Amniotic stem cell (primary cell): ENCODE measurements at regions not wholly inside any gene's neighbourhood (a gene's known extent, or its start where the extent isn't known, plus 50 kb on each side); places are given as distances from the start of the nearest gene placed in this dataset.
"Not testable (repeated sequence)": the region's sequence is repeated elsewhere in the genome, so short reads cannot be mapped to it uniquely, and the experiment has no call there.

ENCODE experiments used
- DNase-seq: peaks from one replicate; lab custom pipeline; 2025; lab: John Stamatoyannopoulos, UW

GRCh38 chr2:167582619-167583018 lies 664.8 kb downstream of the STK39 start:
- DNase-seq = no peak

DNA sequence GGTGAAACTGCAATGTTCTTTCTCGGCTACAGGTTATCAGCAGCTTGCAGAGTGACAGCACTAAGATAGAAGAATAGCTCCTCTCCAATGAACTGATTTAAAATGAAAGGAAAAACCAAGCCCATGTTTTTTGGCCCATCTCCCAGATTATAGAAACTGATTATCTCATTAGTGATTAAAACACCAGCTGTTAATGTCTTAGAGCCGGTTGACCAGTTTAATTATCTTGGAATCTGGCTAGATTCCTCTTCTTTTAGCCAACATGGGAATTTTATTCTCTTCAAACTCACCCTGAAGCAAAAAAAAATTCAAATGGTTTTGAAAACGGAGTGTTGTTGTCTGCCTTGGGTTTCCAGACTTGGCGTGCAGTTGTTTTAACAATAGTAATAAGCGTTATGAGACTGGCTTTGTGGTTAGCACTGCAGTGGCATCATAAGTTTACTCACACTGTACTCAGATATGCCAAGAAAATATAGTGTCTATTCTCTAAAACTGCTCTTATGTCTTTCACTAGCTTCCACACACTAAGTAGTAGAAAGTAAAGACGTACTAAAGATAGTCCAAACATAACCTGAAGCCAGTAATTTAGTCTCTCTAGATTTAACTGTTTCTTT lies 665.3 kb downstream of the STK39 start:
- no peak for DNase-seq

DNA sequence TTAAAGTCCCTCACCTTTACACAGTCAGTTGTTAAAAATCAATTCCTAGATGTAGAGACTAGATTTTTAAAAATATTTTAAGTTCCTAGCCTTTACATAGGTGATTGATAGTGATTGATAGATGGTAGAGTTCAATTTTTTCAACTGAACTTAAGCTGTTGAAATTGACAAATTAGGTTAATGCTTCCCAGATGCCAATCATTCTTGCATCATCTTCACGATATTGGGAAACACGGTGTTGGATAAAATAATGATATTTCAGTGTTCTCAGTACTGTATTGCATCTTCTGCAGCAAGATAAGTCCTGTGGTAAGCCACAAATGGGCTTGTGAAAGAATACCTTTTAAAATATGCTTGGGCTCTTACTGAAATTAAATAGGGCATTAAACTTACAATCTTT lies 667.6 kb downstream of the STK39 start:
- no peak for DNase-seq

DNA sequence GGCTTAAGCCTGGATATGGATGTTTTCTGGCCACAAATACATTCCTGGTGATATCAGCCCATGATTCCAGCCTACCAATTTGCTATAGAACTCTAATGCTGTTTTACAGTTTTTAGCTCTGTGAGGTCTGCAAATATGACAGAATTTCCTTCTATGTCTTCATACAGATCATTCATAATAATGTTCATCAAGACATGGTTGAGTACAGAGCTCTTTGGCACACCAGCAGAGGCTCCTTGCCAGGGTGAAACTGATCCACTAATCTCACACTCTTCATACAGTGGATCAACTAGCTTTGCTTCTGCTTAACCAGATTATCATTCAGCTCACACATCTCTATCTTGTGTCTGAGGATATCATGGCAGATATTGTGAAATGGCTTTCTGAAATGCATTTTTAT lies 672.1 kb downstream of the STK39 start:
- DNase-seq = no peak

- no peak for DNase-seq
These were observed 674.3 kb downstream of the STK39 start for GRCh38 chr2:167572883-167573619.

DNA sequence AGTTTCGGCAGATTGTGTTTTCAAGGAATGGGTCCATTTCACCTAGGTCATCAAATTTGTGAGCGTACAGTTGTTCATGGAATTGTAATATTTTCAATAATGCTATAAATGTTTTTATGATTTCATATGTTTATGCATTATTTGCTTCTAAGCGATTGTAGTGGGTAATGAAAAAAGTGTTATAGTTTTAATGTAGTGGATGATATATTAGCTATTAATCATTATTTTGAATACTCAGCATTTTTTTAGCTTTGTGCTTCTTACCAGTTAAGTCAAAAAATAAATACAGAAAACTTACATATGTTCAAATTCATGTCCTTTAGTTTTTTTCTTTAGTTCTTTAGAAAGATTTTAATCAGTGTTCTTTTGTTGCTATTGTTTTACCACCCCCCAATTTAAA lies 677.0 kb downstream of the STK39 start:
- no peak for DNase-seq

DNA sequence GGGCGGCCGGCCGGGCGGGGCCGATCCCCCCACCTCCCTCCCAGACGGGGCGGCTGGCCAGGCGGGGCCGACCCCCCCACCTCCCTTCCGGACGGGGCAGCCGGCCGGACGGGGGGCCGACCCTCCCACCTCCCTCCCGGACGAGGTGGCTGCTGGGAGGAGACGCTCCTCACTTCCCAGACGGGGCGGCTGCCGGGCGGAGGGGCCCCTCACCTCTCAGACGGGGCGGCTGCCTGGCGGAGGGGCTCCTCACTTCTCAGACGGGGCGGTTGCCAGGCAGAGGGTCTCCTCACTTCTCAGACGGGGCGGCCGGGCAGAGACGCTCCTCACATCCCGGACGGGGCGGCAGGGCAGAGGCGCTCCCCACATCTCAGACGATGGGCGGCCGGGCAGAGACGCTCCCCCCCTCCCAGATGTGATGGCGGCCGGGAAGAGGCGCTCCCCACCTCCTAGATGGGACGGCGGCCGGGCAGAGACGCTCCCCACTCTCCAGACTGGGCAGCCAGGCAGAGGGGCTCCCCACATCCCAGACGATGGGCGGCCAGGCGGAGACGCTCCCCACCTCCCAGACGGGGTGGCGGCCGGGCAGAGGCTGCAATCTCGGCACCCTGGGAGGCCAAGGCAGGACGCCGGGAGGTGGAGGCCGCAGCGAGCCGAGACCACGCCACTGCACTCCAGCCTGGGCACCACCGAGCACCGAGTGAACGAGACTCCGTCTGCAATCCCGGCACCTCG lies 675.8 kb downstream of the XIRP2 start:
- DNase-seq = not testable (repeated sequence)

DNA sequence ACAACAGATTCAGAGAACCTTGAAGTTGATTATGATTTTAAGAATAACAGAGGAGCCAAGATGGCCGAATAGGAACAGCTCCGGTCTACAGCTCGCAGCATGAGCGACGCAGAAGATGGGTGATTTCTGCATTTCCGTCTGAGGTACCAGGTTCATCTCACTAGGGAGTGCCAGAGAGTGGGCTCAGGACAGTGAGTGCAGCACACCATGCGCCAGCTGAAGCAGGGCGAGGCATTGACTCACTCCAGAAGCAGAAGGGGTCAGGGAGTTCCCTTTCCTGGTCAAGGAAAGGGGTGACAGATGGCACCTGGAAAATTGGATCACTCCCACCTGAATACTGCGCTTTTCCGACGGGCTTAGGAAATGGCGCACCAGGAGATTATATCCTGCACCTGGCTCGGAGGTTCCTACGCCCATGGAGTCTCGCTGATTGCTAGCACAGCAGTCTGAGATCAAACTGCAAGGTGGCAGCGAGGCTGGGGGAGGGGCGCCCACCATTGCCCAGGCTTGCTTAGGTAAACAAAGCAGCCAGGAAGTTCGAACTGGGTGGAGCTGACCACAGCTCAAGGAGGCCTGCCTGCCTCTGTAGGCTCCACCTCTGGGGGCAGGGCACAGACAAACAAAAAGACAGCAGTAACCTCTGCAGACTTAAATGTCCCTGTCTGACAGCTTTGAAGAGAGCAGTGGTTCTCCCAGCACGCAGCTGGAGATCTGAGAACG lies 670.2 kb downstream of the XIRP2 start:
- not testable (repeated sequence) for DNase-seq

GRCh38 chr2:167555098-167555720 lies 666.9 kb downstream of the XIRP2 start:
- DNase-seq = no peak

DNA sequence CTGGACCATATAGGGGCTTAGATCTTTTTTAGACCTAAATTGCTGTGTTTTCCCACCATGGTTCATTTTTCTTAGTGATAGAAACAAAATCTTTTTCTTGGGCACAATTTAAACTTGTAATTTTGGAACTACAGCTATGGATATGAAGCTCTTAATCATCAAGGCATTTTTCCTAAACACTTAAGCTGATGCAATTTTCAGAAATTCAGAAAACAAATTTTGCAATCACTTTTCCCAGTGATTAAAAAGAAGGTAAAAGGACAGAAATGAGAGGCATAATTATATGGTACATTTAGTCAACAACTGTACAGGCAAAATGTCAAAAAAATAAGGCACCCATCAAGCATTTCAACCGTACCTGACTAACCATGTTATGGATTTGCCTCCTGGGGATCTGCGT lies 665.4 kb downstream of the XIRP2 start:
- no peak for DNase-seq

DNA sequence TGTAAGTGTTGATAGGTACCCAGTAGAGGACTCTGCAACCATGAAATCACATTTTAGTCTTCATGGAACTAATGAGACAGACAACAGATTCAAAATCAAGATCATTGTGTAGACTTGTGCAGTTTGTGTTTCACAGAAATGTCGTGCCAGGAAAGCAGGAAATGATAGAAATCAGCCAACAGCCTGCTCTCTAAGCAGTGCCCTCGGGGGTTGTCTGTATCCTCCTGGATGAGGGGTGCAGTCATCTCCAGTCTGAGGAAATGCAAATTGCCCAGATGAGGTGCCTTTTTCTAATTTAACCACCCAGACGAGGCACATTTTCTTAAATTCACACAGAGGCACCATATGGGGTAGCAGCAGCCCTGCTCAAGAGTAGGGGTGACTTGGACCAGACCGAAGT lies 663.1 kb downstream of the XIRP2 start:
- no peak for DNase-seq

DNA sequence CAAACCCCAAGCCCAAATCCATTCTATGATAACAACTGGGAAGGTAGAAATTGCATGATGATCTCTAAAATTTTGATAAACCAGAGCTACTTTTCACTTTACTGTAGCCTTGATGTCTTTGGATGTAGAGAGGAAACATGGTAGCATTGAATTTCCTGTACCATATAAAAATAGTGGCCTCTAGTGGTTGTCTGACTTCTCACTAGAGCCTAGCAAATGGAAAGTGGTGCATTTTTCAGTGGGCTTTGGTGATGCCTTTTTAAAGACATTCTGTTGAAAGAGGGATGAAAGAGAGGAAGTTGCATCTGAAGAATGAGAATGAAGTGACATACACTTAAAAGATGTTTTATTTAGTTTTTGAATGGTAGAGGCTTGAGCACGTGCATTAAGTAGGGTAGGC lies 662.2 kb downstream of the XIRP2 start:
- DNase-seq = no peak

GRCh38 chr2:167548396-167548795 lies 660.1 kb downstream of the XIRP2 start:
- DNase-seq = no peak

- DNase-seq = no peak
These were observed 656.3 kb downstream of the XIRP2 start for GRCh38 chr2:167544602-167545001.

DNA sequence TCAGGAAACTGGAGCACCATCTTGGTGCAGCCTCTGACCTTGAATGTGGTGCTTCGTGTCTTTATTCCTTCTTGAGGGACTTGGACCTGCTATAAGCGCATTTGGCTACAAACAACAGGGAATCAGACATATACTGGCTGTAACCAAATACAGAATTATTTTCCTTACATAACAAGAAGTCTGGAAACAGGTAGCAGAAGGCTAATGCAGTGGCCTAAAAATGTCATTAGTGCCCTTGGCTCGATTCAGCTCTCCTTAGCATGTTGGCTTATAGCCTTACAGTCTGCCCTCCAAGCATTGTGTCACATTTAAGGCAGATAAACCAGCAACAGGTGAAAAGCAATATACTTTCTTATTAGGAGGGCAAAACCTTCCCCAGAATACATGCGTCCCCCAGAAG lies 655.4 kb downstream of the XIRP2 start:
- DNase-seq = no peak

DNA sequence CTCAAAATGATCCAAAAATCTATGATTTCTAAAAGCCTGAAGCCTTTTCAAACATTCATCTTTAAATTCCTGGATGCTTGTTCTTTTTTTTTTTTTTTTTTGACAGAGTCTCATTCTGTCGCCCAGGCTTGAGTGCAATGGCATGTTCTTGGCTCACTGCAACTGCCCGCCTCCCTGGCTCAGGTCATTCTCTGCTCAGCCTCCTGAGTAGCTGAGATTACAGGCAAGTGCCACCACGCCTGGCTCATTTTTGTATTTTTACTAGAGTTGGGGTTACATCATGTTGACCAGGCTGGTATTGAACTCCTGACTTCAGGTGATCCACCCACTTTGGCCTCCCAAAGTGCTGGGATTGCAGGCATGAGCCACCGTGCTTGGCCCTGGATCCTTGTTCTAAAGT lies 649.5 kb downstream of the XIRP2 start:
- no peak for DNase-seq

DNA sequence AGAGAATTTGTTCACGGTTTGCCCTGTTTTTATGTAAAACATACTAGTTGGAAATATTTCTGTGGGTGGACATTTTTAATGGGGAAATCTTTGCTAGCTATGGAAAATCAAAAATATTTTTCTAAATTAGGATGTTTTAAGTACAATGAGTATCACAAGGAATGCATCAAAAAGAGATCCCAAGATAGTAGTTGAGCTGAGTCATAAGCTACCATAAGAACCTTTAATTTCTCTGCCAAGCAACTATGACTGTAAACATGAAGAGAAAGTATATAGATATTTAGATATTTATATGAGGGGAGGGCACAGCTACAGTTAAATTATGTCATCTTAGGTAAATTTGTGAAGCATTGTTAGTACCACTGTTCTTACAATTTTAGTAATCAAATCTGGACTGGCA lies 646.2 kb downstream of the XIRP2 start:
- no peak for DNase-seq

- DNase-seq = no peak
These were observed 636.5 kb downstream of the XIRP2 start for GRCh38 chr2:167524786-167525185.

DNA sequence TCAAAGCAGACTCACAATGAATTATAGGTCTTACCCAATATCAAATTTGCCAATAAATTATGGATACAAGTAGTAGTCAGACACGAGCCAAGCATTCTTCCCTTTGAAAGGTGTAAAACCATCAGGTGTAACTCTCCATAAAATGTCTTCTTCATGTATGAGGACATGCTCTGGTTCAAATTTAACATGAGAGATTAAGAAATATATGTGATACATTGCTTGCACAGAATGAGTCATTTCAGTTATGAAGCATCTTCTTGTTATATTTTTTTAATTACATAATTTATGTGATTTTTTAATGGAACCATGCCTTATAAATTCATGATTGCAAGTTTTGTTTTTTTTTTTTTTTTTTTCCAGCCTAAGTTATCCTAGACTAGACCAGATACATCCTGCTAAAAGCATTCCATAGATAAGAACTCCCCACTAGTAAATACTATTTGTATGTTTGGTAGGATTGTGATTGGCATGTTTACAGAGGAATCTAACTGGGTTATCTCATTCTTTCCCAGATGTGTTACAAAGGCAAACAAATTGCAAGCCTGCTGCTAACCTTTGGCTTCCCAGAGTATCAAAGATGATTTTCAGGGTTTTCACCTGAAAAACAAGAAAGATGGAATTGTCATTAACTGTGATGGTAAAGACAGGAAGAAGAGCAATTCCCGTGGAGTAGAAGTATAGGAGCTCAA lies 621.9 kb downstream of the XIRP2 start:
- DNase-seq = no peak

DNA sequence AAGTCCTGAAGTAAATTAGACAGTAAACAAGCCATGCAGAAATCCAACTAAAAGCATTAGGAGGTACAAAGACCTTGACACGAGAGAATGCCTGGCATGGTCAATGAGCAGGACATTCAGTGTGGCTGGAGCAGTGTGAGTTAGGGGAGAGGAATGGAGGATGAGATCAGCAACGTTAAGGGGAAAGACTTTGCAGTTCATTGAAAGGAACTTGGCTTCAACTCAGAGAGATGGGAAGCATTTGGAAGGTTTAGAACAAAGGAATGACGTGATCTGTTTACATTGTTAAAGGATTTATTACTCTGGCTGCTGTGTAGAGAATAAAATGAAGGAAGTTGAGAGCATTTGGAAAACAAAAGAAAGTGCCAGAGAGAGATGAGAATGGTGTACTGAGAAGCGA lies 621.3 kb downstream of the XIRP2 start:
- peak; percentile 5 for DNase-seq

DNA sequence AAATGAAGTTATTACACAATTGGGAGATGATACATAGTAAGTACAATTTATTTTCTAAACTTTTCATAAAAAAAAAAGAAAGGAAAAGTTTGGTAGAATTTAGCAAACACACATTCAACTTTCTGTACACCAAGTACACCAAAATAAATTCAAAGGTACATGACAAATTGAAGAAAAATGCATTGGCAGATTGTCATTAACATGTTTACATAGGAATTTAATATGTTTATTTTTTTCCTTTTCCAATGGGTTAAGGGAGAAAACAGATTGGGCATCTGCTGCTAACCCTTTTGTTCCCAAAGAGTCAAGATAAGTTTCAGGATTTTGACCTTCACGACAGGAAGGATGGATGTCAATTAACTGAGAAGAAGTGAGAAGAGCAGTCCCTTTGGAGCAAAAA lies 620.4 kb downstream of the XIRP2 start:
- DNase-seq = no peak

- DNase-seq = no peak
These were observed 618.1 kb downstream of the XIRP2 start for GRCh38 chr2:167506395-167506794.
